ENCODE measurements at regions not wholly inside any gene's neighbourhood (a gene's known extent, or its start where the extent isn't known, plus 50 kb on each side); places are given as distances from the start of the nearest gene placed in this dataset.

DNA sequence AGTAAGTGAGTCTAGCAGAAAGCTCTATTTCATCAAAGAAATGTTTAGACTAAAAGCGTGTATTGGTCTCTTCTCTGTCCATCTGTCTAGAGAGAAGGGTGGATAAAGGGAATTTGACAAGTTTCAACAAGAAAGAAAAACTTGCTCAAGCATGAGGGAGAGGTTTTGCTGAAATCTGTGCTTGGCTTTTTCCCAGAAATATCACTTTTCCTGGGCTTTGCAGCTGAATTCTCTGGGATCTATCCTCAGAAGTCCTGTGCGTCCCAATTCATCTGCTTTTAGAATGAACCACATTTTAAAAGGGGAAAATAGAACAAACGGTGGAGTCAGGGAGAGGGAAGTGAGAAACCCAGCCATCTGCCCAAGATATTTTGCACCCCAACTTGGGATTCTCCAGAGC is 59.6 kb upstream of the CELF2 start:
- no peaks in the 10 kb centered on the region for H3K36me3 Mint-ChIP-seq (ENCODE audit: low read depth)
- H3K27ac Mint-ChIP-seq = no peak overlapping the region
- H3K27me3 ChIP-seq (ENCODE audit: control insufficient read depth in 1 of 2, insufficient read depth in 2 of 2, low read length in 2 of 2) = no peaks in the 10 kb centered on the region
- TF ChIP-seq, protein P1, sequence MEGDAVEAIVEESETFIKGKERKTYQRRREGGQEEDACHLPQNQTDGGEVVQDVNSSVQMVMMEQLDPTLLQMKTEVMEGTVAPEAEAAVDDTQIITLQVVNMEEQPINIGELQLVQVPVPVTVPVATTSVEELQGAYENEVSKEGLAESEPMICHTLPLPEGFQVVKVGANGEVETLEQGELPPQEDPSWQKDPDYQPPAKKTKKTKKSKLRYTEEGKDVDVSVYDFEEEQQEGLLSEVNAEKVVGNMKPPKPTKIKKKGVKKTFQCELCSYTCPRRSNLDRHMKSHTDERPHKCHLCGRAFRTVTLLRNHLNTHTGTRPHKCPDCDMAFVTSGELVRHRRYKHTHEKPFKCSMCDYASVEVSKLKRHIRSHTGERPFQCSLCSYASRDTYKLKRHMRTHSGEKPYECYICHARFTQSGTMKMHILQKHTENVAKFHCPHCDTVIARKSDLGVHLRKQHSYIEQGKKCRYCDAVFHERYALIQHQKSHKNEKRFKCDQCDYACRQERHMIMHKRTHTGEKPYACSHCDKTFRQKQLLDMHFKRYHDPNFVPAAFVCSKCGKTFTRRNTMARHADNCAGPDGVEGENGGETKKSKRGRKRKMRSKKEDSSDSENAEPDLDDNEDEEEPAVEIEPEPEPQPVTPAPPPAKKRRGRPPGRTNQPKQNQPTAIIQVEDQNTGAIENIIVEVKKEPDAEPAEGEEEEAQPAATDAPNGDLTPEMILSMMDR (IDR thresholded peaks at IDR 0.05) = no peak
- H3K27me3 Mint-ChIP-seq = peaks cover 3% of the 10 kb centered on the region
- ATAC-seq (ENCODE audit: poor library complexity) (no peak), DNase-seq (no peak)
- no peaks in the 10 kb centered on the region for H3K9me3 ChIP-seq (ENCODE audit: control insufficient read depth in 1 of 2, insufficient read depth in 1 of 2, low read length in 2 of 2)
- ChIA-PET CTCF (no interaction called here), POLR2A (no interaction called here)
- intact Hi-C loops (cut with DNase I, micrococcal nuclease) = no loop called here
- H3K4me1 Mint-ChIP-seq (ENCODE audit: low read depth) = no peaks in the 10 kb centered on the region
- no peak overlapping the region for H3K4me3 ChIP-seq (ENCODE audit: low read length)
- H3K36me3 ChIP-seq (ENCODE audit: insufficient read depth, low read length) = no peaks in the 10 kb centered on the region
- H3K9me3 Mint-ChIP-seq = no peaks in the 10 kb centered on the region
- no peak overlapping the region for H3K27ac ChIP-seq (ENCODE audit: low read depth in 1 of 2, low read length in 2 of 2)
- H3K4me3 Mint-ChIP-seq = no peak overlapping the region
- H3K4me1 ChIP-seq (ENCODE audit: insufficient read depth, low read length) = no peaks in the 10 kb centered on the region

GRCh38 chr10:10959666-10960065 is 58.0 kb upstream of the CELF2 start:
- peaks cover 3% of the 10 kb centered on the region for H3K27me3 Mint-ChIP-seq
- no peak for ATAC-seq (ENCODE audit: poor library complexity)
- POLR2A ChIA-PET = no interaction called here

DNA sequence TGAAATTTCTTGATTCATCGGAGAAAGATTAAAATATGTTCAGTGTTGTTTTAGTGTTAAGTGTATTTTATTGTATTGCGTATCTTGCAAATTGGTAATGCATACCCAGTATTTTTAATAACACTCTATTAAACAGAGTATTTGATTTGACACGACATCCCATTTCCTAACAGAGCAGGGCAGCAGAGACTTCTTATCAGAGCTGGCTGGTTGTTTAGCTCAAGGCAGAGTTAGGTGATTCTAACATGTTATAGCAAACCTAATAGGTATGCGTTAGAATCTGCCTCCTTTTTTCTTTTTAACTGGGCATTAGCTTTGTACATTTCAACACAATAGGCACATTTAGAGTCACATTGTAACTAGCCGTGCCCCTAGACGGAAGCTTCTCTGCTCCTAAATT is 57.1 kb upstream of the CELF2 start:
- no peaks in the 10 kb centered on the region for H3K4me1 ChIP-seq (ENCODE audit: insufficient read depth, low read length)
- no peaks in the 10 kb centered on the region for H3K36me3 ChIP-seq (ENCODE audit: insufficient read depth, low read length)
- ATAC-seq (ENCODE audit: poor library complexity) = no peak
- H3K36me3 Mint-ChIP-seq (ENCODE audit: low read depth) = no peaks in the 10 kb centered on the region
- TF ChIP-seq, protein P1 (IDR thresholded peaks at IDR 0.05) = no peak
- no peak for DNase-seq
- H3K27me3 ChIP-seq (ENCODE audit: control insufficient read depth in 1 of 2, insufficient read depth in 2 of 2, low read length in 2 of 2) = no peaks in the 10 kb centered on the region
- intact Hi-C loops (cut with DNase I, micrococcal nuclease) = no loop called here
- no peak overlapping the region for H3K27ac ChIP-seq (ENCODE audit: low read depth in 1 of 2, low read length in 2 of 2)
- no peak overlapping the region for H3K27ac Mint-ChIP-seq
- peaks cover 3% of the 10 kb centered on the region for H3K27me3 Mint-ChIP-seq
- ChIA-PET POLR2A (no interaction called here), CTCF (no interaction called here)
- no peaks in the 10 kb centered on the region for H3K9me3 Mint-ChIP-seq
- H3K9me3 ChIP-seq (ENCODE audit: control insufficient read depth in 1 of 2, insufficient read depth in 1 of 2, low read length in 2 of 2) = no peaks in the 10 kb centered on the region
- H3K4me3 Mint-ChIP-seq = no peak overlapping the region
- H3K4me3 ChIP-seq (ENCODE audit: low read length) = no peak overlapping the region
- H3K4me1 Mint-ChIP-seq (ENCODE audit: low read depth) = no peaks in the 10 kb centered on the region

More at GRCh38 chr10:10959666-10960065, 58.0 kb upstream of the CELF2 start:
- Histone ChIP-seq H3K36me3 (ENCODE audit: insufficient read depth, low read length) (no peaks in the 10 kb centered on the region), H3K27me3 (ENCODE audit: control insufficient read depth in 1 of 2, insufficient read depth in 2 of 2, low read length in 2 of 2) (no peaks in the 10 kb centered on the region), H3K27ac (ENCODE audit: low read depth in 1 of 2, low read length in 2 of 2) (no peak overlapping the region), H3K9me3 (ENCODE audit: control insufficient read depth in 1 of 2, insufficient read depth in 1 of 2, low read length in 2 of 2) (no peaks in the 10 kb centered on the region), H3K4me3 (ENCODE audit: low read length) (no peak overlapping the region), H3K4me1 (ENCODE audit: insufficient read depth, low read length) (no peaks in the 10 kb centered on the region)
- Mint-ChIP-seq H3K27ac (no peak overlapping the region), H3K4me3 (no peak overlapping the region), H3K9me3 (no peaks in the 10 kb centered on the region), H3K36me3 (ENCODE audit: low read depth) (no peaks in the 10 kb centered on the region), H3K4me1 (ENCODE audit: low read depth) (no peaks in the 10 kb centered on the region)
- intact Hi-C loops (cut with DNase I, micrococcal nuclease) = no loop called here
- CTCF ChIA-PET = no interaction called here
- TF ChIP-seq, protein P1 (IDR thresholded peaks at IDR 0.05) = no peak
- DNase-seq = no peak

Measured in CD4-positive, alpha-beta T cell (primary cell).